ENCODE measurements at regions not wholly inside any gene's neighbourhood (a gene's known extent, or its start where the extent isn't known, plus 50 kb on each side); places are given as distances from the start of the nearest gene placed in this dataset.

- TF ChIP-seq CTCF (IDR thresholded peaks at IDR 0.05; ENCODE audit: insufficient read depth, low read depth, low read length) (no peak), EZH2 (IDR thresholded peaks at IDR 0.05; ENCODE audit: insufficient read depth, low read length) (no peak)
These were observed 461.8 kb upstream of the RIOK2 start for GRCh38 chr5:97644896-97645295.
